ENCODE measurements at regions not wholly inside any gene's neighbourhood (a gene's known extent, or its start where the extent isn't known, plus 50 kb on each side); places are given as distances from the start of the nearest gene placed in this dataset.
"Not testable (repeated sequence)": the region's sequence is repeated elsewhere in the genome, so short reads cannot be mapped to it uniquely, and the experiment has no call there.

- TF ChIP-seq POLR2AphosphoS5 (IDR thresholded peaks at IDR 0.05; ENCODE audit: low read depth, low read length) (no peak), CTCF (IDR thresholded peaks at IDR 0.05) (no peak), REST (IDR thresholded peaks at IDR 0.05; ENCODE audit: insufficient read depth in 1 of 2, low read depth in 2 of 2, low read length in 1 of 2) (no peak), SIN3A (IDR thresholded peaks at IDR 0.05; ENCODE audit: borderline replicate concordance, insufficient read depth, low read depth, low read length) (no peak), TCF7L2 (IDR thresholded peaks at IDR 0.05; ENCODE audit: low read depth, low read length) (no peak)
- no peaks in the 10 kb centered on the region for H3K4me1 ChIP-seq (ENCODE audit: control insufficient read depth, insufficient read depth, low read length)
- CTCF ChIA-PET: no interaction called here
- intact Hi-C loops (cut with micrococcal nuclease; ENCODE audit: unreplicated experiment): no loop called here
- H3K27ac ChIP-seq (ENCODE audit: low read length): no peak overlapping the region
- POLR2A ChIA-PET: no interaction called here
- no peaks in the 10 kb centered on the region for H3K27me3 ChIP-seq (ENCODE audit: control insufficient read depth, insufficient read depth, low read length)
- BruUV-seq (replicated peaks): no TSS peak
- H3K36me3 ChIP-seq (ENCODE audit: control insufficient read depth, insufficient read depth, low read length): no peaks in the 10 kb centered on the region
- H3K9me3 ChIP-seq (ENCODE audit: control insufficient read depth, insufficient read depth, low read depth, low read length): no peaks in the 10 kb centered on the region
- in situ Hi-C loops (cut with HindIII; ENCODE audit: low pct_unique_long_range_greater_than_20kb, low sequenced_read_pairs): no loop called here
- ATAC-seq: no peak
- DNase-seq (ENCODE audit: low read depth, low spot score): no peak
- no peak overlapping the region for H3K4me3 ChIP-seq (ENCODE audit: low read depth in 2 of 2, low read length in 2 of 2)
Observed at GRCh38 chr5:98321361-98321760, 452.1 kb upstream of the RGMB start.

- POLR2A ChIA-PET; BruUV-seq (replicated peaks); H3K4me3 ChIP-seq (ENCODE audit: low read depth in 2 of 2, low read length in 2 of 2): not testable (repeated sequence)
Observed at GRCh38 chr5:98325187-98325586, 448.3 kb upstream of the RGMB start.

GRCh38 chr5:98328015-98328414 lies 445.4 kb upstream of the RGMB start:
- intact Hi-C loops (cut with micrococcal nuclease; ENCODE audit: unreplicated experiment): no loop called here
- BruUV-seq (replicated peaks): no TSS peak
- H3K27ac ChIP-seq (ENCODE audit: low read length): no peak overlapping the region
- POLR2A ChIA-PET: no interaction called here
- H3K36me3 ChIP-seq (ENCODE audit: control insufficient read depth, insufficient read depth, low read length): no peaks in the 10 kb centered on the region
- no peaks in the 10 kb centered on the region for H3K4me1 ChIP-seq (ENCODE audit: control insufficient read depth, insufficient read depth, low read length)
- CTCF ChIA-PET: no interaction called here
- TF ChIP-seq REST (IDR thresholded peaks at IDR 0.05; ENCODE audit: insufficient read depth in 1 of 2, low read depth in 2 of 2, low read length in 1 of 2): no peak
- no peak for TF ChIP-seq TCF7L2 (IDR thresholded peaks at IDR 0.05; ENCODE audit: low read depth, low read length)
- no peak for TF ChIP-seq POLR2AphosphoS5 (IDR thresholded peaks at IDR 0.05; ENCODE audit: low read depth, low read length)
- no peak for TF ChIP-seq CTCF (IDR thresholded peaks at IDR 0.05)
- TF ChIP-seq SIN3A (IDR thresholded peaks at IDR 0.05; ENCODE audit: borderline replicate concordance, insufficient read depth, low read depth, low read length): no peak
- no peak for ATAC-seq
- no peaks in the 10 kb centered on the region for H3K27me3 ChIP-seq (ENCODE audit: control insufficient read depth, insufficient read depth, low read length)
- in situ Hi-C loops (cut with HindIII; ENCODE audit: low pct_unique_long_range_greater_than_20kb, low sequenced_read_pairs): no loop called here
- H3K4me3 ChIP-seq (ENCODE audit: low read depth in 2 of 2, low read length in 2 of 2): no peak overlapping the region
- no peak for DNase-seq (ENCODE audit: low read depth, low spot score)
- H3K9me3 ChIP-seq (ENCODE audit: control insufficient read depth, insufficient read depth, low read depth, low read length): no peaks in the 10 kb centered on the region

More at GRCh38 chr5:98325187-98325586, 448.3 kb upstream of the RGMB start:
- CTCF ChIA-PET; H3K9me3 ChIP-seq (ENCODE audit: control insufficient read depth, insufficient read depth, low read depth, low read length); H3K36me3 ChIP-seq (ENCODE audit: control insufficient read depth, insufficient read depth, low read length); ATAC-seq; DNase-seq (ENCODE audit: low read depth, low spot score); intact Hi-C loops (cut with micrococcal nuclease; ENCODE audit: unreplicated experiment); H3K4me1 ChIP-seq (ENCODE audit: control insufficient read depth, insufficient read depth, low read length); H3K27me3 ChIP-seq (ENCODE audit: control insufficient read depth, insufficient read depth, low read length); in situ Hi-C loops (cut with HindIII; ENCODE audit: low pct_unique_long_range_greater_than_20kb, low sequenced_read_pairs); H3K27ac ChIP-seq (ENCODE audit: low read length): not testable (repeated sequence)
